ENCODE measurements at regions not wholly inside any gene's neighbourhood (a gene's known extent, or its start where the extent isn't known, plus 50 kb on each side); places are given as distances from the start of the nearest gene placed in this dataset.

GRCh38 chr2:191516260-191516659 is 161.7 kb upstream of the NABP1 start:
- DNase-seq = no peak

DNA sequence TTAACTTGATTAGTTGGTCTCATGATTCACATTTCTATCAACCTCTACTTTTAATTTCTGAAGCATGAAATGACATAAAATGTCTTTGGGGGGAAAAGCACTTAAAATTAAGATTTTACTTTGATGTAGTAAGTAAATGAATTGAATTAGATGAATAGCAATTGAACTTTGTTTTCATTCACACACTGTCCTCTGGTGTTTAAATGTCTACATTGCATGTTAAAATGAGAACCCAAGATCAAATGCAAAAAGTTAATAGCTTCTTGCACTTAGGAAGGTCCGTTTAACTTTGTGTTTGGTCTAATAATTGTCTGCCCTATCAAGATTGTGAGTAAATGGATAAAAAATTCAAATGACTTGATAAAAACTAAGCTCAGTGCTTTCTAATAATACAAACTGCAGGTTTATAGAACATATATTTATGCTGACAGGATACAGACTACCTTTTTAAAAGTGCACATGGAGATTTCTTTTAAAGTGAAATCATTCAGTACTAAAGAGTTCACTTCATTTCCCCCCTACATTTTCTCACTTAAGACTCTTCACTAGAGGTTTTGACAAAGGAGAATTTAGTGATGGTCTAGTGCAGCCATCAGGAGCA is 156.2 kb upstream of the NABP1 start:
- peak; percentile 16 for DNase-seq

DNA sequence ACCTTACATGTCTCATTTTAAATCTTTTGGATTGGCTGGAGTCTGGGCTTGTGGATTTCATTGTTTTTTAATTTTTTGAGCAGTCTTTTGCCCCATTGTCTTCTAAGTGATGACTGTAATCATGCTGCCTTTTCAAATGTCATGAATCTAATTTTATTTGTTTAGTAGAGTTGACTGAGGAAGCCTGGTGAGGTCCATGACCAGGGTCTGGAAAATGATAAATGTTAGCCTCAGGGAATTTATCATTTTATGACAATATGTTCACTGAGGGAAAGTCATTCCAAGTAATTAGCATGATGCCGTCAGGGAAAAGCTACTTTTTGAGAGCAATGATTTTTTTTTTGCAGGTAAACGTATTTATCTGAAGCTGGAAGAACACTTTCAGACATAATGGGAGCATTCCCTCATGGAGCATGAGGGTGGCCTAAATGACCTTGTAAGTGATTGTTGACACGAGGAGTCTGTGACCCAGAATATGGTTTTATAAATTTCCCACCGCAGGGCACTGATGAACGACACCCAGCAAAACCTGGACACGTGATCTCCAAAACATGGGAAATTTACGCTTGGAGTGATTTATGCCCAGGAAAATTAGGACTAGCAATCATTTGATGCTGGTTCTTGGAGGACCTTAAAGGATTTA is 155.3 kb upstream of the NABP1 start:
- no peak for DNase-seq

GRCh38 chr2:191526091-191526490 is 151.8 kb upstream of the NABP1 start:
- no peak for DNase-seq

DNA sequence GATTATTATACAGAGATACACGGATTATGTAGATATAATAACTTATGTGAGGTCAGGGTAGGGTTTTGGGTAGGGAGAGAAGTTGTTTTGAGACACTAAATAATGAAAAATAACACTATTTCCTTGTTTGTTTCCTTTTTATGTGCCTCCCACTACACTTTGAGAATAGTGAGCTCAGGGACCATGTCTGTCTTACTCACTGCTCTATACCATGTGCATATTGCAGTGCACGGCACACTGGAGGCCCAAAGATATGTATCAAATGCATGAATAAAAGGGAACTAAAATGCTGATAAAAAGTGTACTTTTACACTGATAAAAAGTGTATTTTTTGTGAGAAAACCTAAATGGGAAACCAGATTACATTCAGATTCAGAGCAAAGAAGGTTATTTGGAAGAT is 151.4 kb upstream of the NABP1 start:
- DNase-seq = no peak

GRCh38 chr2:191526953-191527556 is 150.9 kb upstream of the NABP1 start:
- DNase-seq = no peak

DNA sequence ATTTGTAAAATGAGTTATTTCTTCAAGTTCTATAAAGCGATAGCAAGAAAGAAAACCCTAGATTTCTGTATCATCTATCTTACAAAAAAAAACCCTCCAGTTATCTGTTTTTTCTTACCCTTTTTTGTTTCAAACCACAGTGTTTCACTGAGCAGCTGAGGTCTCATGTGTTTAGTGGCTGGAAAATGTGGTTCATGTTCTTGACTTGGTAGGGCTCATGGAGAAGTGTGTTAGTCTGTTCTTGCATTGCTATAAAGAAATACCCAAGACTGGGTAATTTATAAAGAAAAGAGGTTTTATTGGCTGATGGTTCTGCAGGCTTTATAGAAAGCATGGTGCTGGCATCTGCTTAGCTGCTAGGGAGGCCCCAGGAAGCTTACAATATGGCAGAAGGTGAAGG is 147.3 kb upstream of the NABP1 start:
- DNase-seq = no peak

DNA sequence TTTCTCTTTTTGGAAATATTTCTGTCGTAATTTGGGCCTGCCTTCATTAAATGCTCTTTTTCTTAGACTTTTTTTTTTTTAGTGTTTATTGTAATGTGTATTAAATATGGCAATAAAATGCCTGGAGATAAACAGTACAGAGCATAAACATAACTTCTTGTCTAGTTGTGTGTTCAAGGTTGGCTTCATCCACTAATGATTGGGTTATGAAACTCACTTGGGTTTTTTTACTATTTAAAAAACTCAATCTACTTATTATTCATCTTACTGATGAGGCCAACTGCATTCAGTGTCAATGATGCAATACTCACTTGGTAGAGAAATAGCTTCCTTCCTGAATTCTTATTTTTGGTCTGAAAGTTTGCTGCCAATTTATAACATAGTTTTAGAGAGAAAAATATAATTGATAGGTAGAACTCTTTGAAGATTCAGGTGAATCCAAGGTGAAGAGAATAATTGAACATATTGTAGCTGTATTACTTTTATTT is 144.2 kb upstream of the NABP1 start:
- no peak for DNase-seq

DNA sequence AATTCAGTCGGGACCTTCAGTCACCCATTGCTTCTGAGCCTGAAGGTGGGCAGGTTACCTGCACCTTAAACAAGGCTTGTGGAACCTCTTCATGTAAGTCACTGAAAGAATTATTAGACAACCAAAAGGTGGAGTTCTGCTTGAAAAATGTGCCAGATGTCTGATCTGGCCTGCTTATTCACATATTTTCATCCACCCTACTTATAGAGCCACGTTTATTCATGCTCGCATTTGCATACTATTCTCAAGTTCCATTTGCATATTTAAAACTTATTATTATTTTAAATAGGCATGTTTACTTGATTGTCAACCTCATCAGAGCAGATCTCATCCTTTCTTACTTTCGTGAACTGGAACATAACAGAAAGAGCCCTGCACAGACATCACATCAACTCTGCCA is 140.0 kb upstream of the NABP1 start:
- DNase-seq = no peak

DNA sequence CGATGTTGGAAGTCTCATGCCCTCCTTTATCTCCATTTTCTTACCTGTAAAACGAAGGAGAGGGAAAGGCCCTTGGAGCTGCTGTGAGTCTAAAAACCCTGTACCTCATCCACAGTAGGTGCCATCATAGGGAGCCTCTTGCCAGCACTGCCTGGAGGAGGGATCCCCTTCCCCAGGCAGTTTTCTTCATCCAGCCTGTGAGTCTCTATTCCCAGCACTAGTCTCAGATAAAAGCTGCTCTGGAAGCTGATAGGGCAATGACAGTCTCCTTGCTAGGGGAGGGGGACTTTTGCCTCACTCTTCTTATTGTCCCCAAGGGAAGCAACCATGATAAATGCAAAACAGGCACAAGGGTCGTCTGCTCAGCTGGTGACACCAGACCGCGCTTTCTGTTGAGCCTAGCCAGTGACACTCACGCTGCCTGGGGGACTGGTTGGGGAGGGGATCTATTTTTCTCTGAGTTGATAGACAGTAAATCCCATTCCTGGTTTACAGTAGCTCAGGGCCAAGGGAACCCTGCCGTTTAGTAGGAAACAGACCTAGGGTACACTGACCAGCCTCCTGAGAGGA is 139.5 kb upstream of the NABP1 start:
- no peak for DNase-seq

GRCh38 chr2:191539068-191539467 is 138.9 kb upstream of the NABP1 start:
- DNase-seq = peak; percentile 21

GRCh38 chr2:191540681-191541080 is 137.3 kb upstream of the NABP1 start:
- DNase-seq = no peak

DNA sequence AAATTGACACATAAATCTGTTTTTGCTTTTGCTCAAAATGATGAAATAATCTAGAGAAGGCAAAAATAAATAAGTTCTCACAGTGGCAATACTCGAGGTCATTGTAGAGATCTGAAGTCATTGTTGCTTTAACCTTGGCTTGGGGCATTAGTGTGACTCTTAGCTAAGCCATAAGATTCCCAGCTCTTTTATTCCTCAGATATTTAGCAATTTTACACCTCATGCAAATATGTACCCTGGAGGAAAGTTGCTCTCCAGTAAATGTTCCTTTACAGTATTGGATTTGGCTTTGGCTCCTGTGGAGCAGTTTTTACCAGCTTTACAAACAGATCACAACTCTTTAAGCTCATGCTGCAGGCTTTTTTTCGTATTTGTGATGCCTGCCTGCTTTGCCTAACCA is 134.2 kb upstream of the NABP1 start:
- no peak for DNase-seq

DNA sequence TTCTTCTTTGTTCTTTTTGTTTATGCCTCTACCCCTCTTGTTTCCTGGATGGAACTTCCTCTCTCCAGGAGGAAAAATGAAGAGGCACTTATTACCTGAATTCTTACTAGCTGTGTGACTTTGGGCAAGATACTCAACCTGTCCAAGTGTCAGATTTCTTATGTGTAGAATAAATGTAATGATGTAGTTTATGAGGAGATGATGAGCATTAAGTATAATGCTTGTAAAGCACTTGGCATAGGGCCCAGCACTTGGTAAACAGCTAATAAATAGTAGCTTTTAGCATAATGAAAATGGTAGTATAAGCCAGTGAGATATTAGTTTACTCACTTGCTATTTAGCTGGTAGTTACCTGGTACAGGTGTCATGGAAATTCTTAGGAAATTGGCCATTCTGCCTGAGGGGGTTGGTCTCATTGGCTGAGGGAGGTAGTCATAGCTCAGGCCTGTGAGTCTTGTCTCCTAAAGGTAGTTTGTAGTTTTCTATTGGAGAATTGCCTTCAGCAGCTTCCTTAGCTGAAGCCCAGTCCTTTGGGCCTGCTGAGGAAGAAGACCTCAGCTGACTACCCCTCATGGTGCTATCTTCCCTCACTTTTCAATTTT is 133.4 kb upstream of the NABP1 start:
- DNase-seq = no peak

DNA sequence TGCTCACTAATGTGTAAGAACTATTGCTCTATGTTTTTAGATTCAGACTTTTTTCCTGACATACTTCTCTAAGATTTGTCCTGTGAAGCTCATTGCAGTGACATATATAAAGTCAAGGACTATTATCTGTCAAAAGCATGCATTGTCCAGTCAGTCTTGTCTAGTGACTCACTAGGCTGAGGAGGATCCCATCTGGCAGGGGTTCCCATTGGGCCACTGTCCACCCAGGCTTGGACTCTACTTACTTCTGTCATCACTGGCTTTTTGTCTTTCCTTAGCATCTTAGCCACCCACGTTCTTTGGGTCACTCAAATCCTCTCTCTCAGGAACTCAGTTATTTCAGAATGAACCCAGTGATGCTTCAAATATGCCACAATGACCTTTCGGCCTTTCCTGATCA is 132.6 kb upstream of the NABP1 start:
- no peak for DNase-seq

DNA sequence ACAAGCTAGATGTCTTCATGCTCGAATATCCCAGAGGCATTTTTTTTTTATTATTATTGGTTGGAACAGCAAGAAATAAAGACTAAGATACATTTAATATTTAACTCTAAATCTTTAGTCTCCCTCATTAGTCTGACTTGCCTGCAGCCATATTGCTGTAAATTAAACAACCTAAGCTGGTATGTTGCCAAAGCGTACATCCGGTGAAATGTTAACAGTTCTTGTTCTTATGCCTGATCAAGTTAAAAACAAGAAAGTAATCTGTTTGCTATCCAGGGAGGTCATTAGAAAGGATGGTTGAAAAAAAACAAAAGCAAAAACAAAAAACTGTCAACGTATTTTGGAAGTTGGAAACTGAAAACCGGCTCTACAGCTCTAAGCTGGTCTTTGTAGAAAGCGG is 125.9 kb upstream of the NABP1 start:
- no peak for DNase-seq

GRCh38 chr2:191554240-191554639 is 123.7 kb upstream of the NABP1 start:
- DNase-seq = no peak

- peak; percentile 82 for DNase-seq
Observed at GRCh38 chr2:191555092-191555742, 122.7 kb upstream of the NABP1 start.

GRCh38 chr2:191556463-191556862 is 121.5 kb upstream of the NABP1 start:
- DNase-seq = no peak

DNA sequence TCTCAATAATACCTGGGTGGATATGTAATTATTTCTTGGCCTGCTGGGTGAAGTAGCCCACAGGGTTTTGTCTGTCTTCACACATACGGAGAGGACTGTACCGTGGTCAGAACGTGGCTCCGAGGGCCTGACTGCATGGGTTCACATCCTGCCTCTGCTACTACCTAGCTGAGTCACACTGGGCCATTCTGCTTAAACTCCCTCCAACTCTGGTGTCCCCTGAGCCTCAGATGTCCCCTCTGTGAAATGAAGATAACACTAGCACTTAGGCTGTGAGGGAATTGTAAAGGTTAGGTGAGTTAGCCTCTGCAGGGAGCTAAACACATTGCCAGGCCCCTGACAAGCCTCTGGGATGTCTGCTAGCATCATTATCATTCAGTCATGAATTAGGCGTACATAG is 120.1 kb upstream of the NABP1 start:
- DNase-seq = peak; percentile 20

DNA sequence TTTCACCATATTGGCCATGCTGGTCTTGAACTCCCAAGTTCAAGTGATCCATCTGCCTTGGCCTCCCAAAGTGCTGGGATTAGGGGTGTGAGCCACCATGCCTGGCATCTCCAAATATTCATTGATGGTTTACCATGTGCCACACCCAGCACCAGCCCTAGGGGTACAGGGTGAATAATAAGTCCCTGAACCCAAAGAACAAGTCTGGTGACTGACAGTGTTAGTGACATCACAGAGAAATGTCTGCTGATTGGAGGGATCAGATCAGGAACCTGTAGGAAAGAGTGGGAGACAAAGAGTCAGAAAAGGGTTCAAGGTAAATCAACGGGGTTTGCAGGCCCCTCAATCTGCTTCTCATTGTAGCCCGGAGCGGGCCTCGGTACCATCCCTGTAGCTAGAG is 118.4 kb upstream of the NABP1 start:
- no peak for DNase-seq

- no peak for DNase-seq
Observed at GRCh38 chr2:191560411-191560980, 117.4 kb upstream of the NABP1 start.

GRCh38 chr2:191565120-191565519 is 112.8 kb upstream of the NABP1 start:
- DNase-seq = no peak
